Nephron (organoid): ENCODE measurements at regions not wholly inside any gene's neighbourhood (a gene's known extent, or its start where the extent isn't known, plus 50 kb on each side); places are given as distances from the start of the nearest gene placed in this dataset.

ENCODE experiments used
- H3K27ac Mint-ChIP-seq, 3 experiments: 2 replicates each; pipeline ENCODE4 v1.8.0; 2020; ENCODE audit warnings: mixed read lengths in 3 of 3, mild to moderate bottlenecking in 2 of 3, moderate library complexity in 1 of 3
- H3K27me3 Mint-ChIP-seq: 2 replicates; pipeline ENCODE4 v1.8.0; 2021; ENCODE audit warnings: low read depth, mild to moderate bottlenecking, moderate library complexity, mixed read lengths
- H3K36me3 Mint-ChIP-seq: 2 replicates; pipeline ENCODE4 v1.8.0; 2020; ENCODE audit warnings: low read depth, mixed read lengths
- H3K4me1 Mint-ChIP-seq: 2 replicates; pipeline ENCODE4 v1.8.0; 2020; ENCODE audit warnings: mixed read lengths
- H3K4me3 Mint-ChIP-seq, 3 experiments: 2 replicates each; pipeline ENCODE4 v1.8.0; 2020; ENCODE audit warnings: mild to moderate bottlenecking in 3 of 3, mixed read lengths in 3 of 3, moderate library complexity in 2 of 3
- H3K9me3 Mint-ChIP-seq: 2 replicates; pipeline ENCODE4 v1.8.0; 2020; ENCODE audit warnings: mixed read lengths
- TF ChIP-seq, protein P1 (sequence below), 3 experiments: fragments of 200-600 bp; sonication (generic); IDR thresholded peaks; one replicate each; pipeline ENCODE4 v1.5.0; 2021; ENCODE audit warnings: antibody characterized with exemption in 3 of 3; ENCODE audit not compliant: unreplicated experiment in 3 of 3

DNA sequence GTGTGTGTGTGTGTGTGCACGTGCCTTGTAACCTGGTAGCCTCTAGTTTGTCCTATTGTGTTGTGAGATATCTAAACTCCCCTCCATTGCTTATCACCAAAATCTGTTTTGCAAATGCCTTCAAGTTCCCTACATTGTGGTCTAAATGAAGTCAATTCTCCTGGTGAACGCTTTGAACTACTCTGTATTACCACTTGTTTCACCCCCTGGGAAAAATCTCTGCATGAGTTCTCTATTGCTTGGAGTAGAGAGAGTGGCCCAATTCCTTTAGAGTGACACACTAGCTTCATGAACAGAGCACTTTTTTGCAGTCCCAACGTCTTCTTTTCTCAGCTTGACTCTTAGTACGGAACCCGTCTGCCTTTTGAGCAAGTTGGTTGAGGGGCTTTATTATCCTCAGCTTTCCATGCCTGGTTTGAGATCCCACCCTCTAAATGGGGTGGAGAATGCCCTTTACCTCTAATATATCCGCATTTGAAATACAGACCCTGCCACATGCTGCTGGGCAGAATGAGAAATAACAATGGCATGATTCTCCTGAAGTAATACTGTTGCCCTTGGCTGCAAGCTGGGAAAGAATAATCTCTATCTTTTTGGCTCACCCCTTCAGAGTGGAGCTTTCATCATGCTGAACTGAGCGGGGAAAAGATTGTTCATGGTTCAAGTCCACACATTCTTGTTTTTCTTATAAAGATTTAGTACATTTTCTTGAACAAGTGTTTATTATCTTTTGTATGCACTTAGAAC, 2545.3 kb downstream of the PCDH9 start:
- no peak overlapping the region for H3K4me3 Mint-ChIP-seq
- H3K27me3 Mint-ChIP-seq = no peaks in the 10 kb centered on the region
- H3K36me3 Mint-ChIP-seq = no peaks in the 10 kb centered on the region
- H3K4me1 Mint-ChIP-seq = no peaks in the 10 kb centered on the region
- peaks cover 18% of the 10 kb centered on the region for H3K9me3 Mint-ChIP-seq
- TF ChIP-seq, protein P1, sequence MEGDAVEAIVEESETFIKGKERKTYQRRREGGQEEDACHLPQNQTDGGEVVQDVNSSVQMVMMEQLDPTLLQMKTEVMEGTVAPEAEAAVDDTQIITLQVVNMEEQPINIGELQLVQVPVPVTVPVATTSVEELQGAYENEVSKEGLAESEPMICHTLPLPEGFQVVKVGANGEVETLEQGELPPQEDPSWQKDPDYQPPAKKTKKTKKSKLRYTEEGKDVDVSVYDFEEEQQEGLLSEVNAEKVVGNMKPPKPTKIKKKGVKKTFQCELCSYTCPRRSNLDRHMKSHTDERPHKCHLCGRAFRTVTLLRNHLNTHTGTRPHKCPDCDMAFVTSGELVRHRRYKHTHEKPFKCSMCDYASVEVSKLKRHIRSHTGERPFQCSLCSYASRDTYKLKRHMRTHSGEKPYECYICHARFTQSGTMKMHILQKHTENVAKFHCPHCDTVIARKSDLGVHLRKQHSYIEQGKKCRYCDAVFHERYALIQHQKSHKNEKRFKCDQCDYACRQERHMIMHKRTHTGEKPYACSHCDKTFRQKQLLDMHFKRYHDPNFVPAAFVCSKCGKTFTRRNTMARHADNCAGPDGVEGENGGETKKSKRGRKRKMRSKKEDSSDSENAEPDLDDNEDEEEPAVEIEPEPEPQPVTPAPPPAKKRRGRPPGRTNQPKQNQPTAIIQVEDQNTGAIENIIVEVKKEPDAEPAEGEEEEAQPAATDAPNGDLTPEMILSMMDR (IDR thresholded peaks at IDR 0.05; ENCODE audit: unreplicated experiment in 3 of 3) = no peak
- no peak overlapping the region for H3K27ac Mint-ChIP-seq

DNA sequence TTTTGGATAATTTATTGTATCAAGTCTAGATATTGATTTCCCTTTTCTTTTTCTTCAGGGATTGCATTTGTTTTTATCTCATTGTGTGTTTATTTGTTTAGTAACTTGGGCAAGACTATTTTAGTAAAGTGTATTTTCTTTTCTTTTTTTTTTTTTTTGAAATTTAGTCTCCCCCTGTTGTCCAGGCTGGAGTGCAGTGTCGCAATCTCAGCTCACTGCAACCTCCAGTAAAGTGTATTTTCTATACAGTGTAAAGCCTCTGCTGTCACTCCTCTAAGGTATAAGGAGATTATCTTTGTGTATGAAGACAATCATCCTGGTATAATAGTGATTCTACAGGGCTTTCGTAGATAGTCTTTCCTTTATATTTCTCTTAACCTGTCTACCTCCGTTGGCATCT, 2546.0 kb downstream of the PCDH9 start:
- TF ChIP-seq, protein P1 (IDR thresholded peaks at IDR 0.05; ENCODE audit: unreplicated experiment in 3 of 3) = no peak
- no peak overlapping the region for H3K4me3 Mint-ChIP-seq
- H3K27ac Mint-ChIP-seq = no peak overlapping the region
- H3K36me3 Mint-ChIP-seq = no peaks in the 10 kb centered on the region
- H3K27me3 Mint-ChIP-seq = no peaks in the 10 kb centered on the region
- no peaks in the 10 kb centered on the region for H3K4me1 Mint-ChIP-seq
- peaks cover 18% of the 10 kb centered on the region for H3K9me3 Mint-ChIP-seq

DNA sequence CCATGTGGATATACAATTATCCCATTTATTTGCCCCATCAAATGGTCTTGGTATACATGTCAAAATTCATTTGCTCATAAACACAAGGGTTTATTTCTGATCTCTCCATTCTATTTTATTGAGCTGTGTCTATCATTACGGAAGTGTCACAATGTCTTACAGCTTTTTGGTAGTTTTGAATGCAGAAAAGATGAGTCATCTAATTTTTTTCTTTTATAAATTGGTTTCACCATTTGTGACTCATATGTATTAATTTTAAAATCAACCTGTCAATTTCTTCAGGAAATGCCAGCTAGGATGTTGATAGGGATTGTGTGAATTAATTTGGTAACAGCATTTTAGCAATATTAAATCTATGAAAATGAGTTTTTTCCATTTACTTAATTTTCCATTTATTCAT, 2549.4 kb downstream of the PCDH9 start:
- Mint-ChIP-seq H3K27me3 (no peaks in the 10 kb centered on the region), H3K36me3 (no peaks in the 10 kb centered on the region), H3K9me3 (peaks cover 18% of the 10 kb centered on the region), H3K27ac (no peak overlapping the region), H3K4me3 (no peak overlapping the region), H3K4me1 (no peaks in the 10 kb centered on the region)
- TF ChIP-seq, protein P1 (IDR thresholded peaks at IDR 0.05; ENCODE audit: unreplicated experiment in 3 of 3) = no peak

DNA sequence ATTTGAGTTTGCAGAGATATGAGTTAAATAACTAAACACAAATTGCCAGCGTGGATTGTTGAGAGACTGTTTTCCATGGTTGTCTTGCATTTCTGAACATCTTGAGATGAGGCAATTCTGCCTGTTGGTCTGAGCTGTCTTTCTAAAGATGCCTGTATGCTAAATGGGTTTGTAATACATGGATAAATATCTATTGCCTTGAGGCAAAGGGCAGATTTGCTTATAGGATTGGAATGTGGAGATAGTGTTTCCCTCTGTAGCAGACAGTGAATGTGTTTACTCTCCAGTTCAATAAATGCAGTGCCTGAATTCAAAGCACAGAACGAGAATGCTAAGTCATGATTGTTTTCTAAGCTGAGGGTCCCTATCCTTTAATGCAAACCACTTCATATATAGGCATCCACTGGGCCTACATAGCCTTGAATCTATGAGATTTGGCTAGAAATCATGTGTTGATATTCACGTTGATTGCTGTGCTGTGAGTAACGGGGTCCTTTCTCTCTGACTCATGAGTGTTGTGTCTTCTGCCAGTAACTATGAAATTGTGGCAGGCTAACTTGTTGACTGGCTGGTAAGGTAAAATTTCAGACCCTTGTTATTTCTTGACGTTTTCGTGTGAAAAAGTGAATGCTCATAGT, 2554.8 kb downstream of the PCDH9 start:
- Mint-ChIP-seq H3K4me3 (no peak overlapping the region), H3K36me3 (no peaks in the 10 kb centered on the region), H3K9me3 (no peaks in the 10 kb centered on the region), H3K4me1 (no peaks in the 10 kb centered on the region), H3K27ac (no peak overlapping the region), H3K27me3 (no peaks in the 10 kb centered on the region)
- TF ChIP-seq, protein P1 (IDR thresholded peaks at IDR 0.05; ENCODE audit: unreplicated experiment in 3 of 3) = no peak

DNA sequence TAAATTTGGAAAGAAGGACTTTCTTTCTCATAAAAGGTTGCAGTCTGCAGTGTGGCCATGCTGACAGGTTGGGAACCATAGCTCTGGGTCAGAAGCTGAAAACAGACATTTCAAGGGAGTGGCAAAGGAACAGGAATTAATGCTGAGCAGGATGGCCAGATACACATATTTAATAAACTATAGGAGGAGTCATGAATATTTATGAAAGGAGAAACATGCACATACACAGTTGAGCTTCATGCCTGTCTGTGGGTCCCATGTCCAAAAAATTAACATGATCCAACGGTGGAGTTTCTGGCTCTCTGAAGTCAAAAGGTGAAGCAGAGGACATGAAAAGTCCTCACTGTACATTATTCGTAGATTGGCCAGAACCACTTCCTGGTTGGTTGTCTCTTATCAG, 2556.0 kb downstream of the PCDH9 start:
- no peaks in the 10 kb centered on the region for H3K27me3 Mint-ChIP-seq
- H3K27ac Mint-ChIP-seq = no peak overlapping the region
- H3K4me1 Mint-ChIP-seq = no peaks in the 10 kb centered on the region
- H3K9me3 Mint-ChIP-seq = no peaks in the 10 kb centered on the region
- no peak overlapping the region for H3K4me3 Mint-ChIP-seq
- no peaks in the 10 kb centered on the region for H3K36me3 Mint-ChIP-seq
- TF ChIP-seq, protein P1 (IDR thresholded peaks at IDR 0.05; ENCODE audit: unreplicated experiment in 3 of 3) = no peak

DNA sequence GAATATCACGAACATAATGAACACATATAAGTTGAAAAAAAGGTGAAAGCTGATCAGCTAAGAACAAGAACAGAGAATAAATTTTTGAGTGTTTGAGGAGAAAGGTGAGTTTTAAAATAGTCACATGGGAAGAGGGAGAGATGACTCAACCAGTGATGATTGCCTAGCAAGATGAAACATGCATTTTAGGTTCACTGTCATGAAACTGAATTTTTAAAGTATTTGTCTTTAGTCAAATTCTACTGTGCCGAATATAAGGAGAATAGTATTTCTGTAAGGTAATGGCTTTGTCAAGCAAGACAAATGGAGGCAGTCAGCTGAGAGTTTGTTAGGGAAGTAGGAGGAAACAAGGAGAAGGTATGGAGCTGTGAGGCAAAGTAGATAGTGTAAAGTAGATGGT, 2557.4 kb downstream of the PCDH9 start:
- Mint-ChIP-seq H3K4me1 (no peaks in the 10 kb centered on the region), H3K27me3 (no peaks in the 10 kb centered on the region), H3K9me3 (no peaks in the 10 kb centered on the region), H3K36me3 (no peaks in the 10 kb centered on the region), H3K27ac (no peak overlapping the region), H3K4me3 (no peak overlapping the region)
- TF ChIP-seq, protein P1 (IDR thresholded peaks at IDR 0.05; ENCODE audit: unreplicated experiment in 3 of 3) = no peak
